GM23248 (cell line): ENCODE measurements at regions not wholly inside any gene's neighbourhood (a gene's known extent, or its start where the extent isn't known, plus 50 kb on each side); places are given as distances from the start of the nearest gene placed in this dataset.

ENCODE experiments used
- DNase-seq: peaks from one replicate; pipeline ENCODE4 v3.0.0-alpha.2; 2015
- H2AFZ ChIP-seq: fragments of 200-600 bp; sonication (generic); 2 replicates; pipeline ENCODE4 v1.6.1; 2016; ENCODE audit warnings: antibody characterized with exemption
- H3F3A ChIP-seq: fragments of 200-600 bp; sonication (generic); 2 replicates; pipeline ENCODE4 v1.6.1; 2016; ENCODE audit warnings: mild to moderate bottlenecking, antibody characterized with exemption, mixed run types; ENCODE audit not compliant: insufficient read depth
- H3K27ac ChIP-seq: fragments of 200-600 bp; sonication (generic); 2 replicates; pipeline ENCODE4 v1.5.1; 2016; ENCODE audit warnings: mild to moderate bottlenecking
- H3K27me3 ChIP-seq: fragments of 200-600 bp; sonication (generic); replicated peaks from 2 replicates; pipeline ENCODE4 v1.6.1; 2016; ENCODE audit warnings: mild to moderate bottlenecking; ENCODE audit not compliant: insufficient read depth
- H3K36me3 ChIP-seq: fragments of 200-600 bp; sonication (generic); 2 replicates; pipeline ENCODE4 v1.6.1; 2016; ENCODE audit warnings: low read depth, mild to moderate bottlenecking
- H3K4me1 ChIP-seq: fragments of 200-600 bp; sonication (generic); 2 replicates; pipeline ENCODE4 v1.6.1; 2016; ENCODE audit warnings: mild to moderate bottlenecking; ENCODE audit not compliant: insufficient read depth
- H3K4me2 ChIP-seq: fragments of 200-600 bp; sonication (generic); one replicate; pipeline ENCODE4 v1.6.1; 2016; ENCODE audit warnings: mild to moderate bottlenecking; ENCODE audit not compliant: unreplicated experiment
- H3K4me3 ChIP-seq: fragments of 200-600 bp; sonication (generic); 2 replicates; pipeline ENCODE4 v1.5.1; 2016; ENCODE audit warnings: mild to moderate bottlenecking
- H3K79me2 ChIP-seq: fragments of 200-600 bp; sonication (generic); 2 replicates; pipeline ENCODE4 v1.6.1; 2016; ENCODE audit warnings: mild to moderate bottlenecking; ENCODE audit not compliant: insufficient read depth
- H3K9ac ChIP-seq: fragments of 200-600 bp; sonication (generic); 2 replicates; pipeline ENCODE4 v1.6.1; 2016; ENCODE audit warnings: mild to moderate bottlenecking
- H3K9me2 ChIP-seq: fragments of 200-600 bp; sonication (generic); 2 replicates; pipeline ENCODE4 v1.6.1; 2016; ENCODE audit warnings: mixed run types, mild to moderate bottlenecking, moderate library complexity; ENCODE audit not compliant: insufficient read depth
- H3K9me3 ChIP-seq: fragments of 200-600 bp; sonication (generic); one replicate; pipeline ENCODE4 v1.6.1; 2017; ENCODE audit warnings: low read depth
- H4K20me1 ChIP-seq: fragments of 200-600 bp; sonication (generic); 2 replicates; pipeline ENCODE4 v1.6.0; 2016; ENCODE audit not compliant: insufficient read depth
- EZH2 ChIP-seq: fragments of 200-600 bp; sonication (generic); IDR thresholded peaks from 2 replicates; pipeline ENCODE4 v1.6.1; 2018; ENCODE audit warnings: antibody characterized with exemption, mild to moderate bottlenecking; ENCODE audit not compliant: insufficient read depth, poor library complexity, severe bottlenecking
- EZH2phosphoT487 ChIP-seq: fragments of 200-600 bp; sonication (generic); IDR thresholded peaks from 2 replicates; pipeline ENCODE4 v1.6.1; 2018; ENCODE audit warnings: antibody characterized with exemption, moderate library complexity, mild to moderate bottlenecking, low read depth; ENCODE audit not compliant: insufficient read depth
- WGBS, 2 experiments: methylation state at CpG; one replicate each; pipeline ENCODE4 v1.1.6; 2015 to 2017; ENCODE audit warnings: low lambda C conversion rate in 2 of 2, low coverage in 1 of 2; ENCODE audit errors: missing lambda C conversion rate in 2 of 2; 5-methylcytosine and 5-hydroxymethylcytosine counted together
- in situ Hi-C: fragments of 300-500 bp; cut with MboI; formaldehyde crosslinking; loops from 2 replicates; pipeline ENCODE4 v1.15.0; 2020

DNA sequence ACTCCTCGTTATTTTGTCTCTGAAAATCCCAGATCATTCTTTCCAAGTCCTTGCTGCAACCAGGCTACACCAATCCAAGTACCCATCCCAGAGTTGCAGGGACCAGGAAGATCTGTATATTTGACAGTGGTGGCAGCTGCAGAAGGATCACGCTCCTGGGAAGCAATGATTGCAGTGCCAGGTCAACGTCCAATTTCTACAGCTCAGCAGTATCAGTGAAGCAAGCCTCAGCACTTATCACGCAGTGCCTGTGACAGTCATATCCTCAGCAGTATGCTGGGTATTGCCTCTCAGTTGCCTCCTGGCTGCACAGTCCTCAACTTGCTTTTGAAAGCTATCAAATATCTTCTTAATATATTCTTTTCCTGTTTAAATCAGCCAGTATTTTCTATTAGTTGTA is 66.7 kb downstream of the BARHL2 start:
- TF ChIP-seq EZH2 = no peak
- no peak for TF ChIP-seq EZH2phosphoT487
- in situ Hi-C loops = no loop called here

GRCh38 chr1:90640325-90640724 is 76.8 kb downstream of the BARHL2 start:
- no peaks in the 10 kb centered on the region for H3K9me3 ChIP-seq
- H3K4me1 ChIP-seq = no peaks in the 10 kb centered on the region
- no peaks in the 10 kb centered on the region for H3K79me2 ChIP-seq
- no peaks in the 10 kb centered on the region for H4K20me1 ChIP-seq
- H3K9ac ChIP-seq = no peak overlapping the region
- TF ChIP-seq EZH2phosphoT487 (no peak), EZH2 (no peak)
- H3K27ac ChIP-seq = no peak overlapping the region
- no peak overlapping the region for H2AFZ ChIP-seq
- H3K36me3 ChIP-seq = no peaks in the 10 kb centered on the region
- 26 to 29% methylated on average over 4 of the region's 4 CpGs for WGBS, 2 experiments
- no peaks in the 10 kb centered on the region for H3K27me3 ChIP-seq
- no peaks in the 10 kb centered on the region for H3K9me2 ChIP-seq
- DNase-seq = no peak
- H3K4me3 ChIP-seq = no peak overlapping the region
- no peaks in the 10 kb centered on the region for H3F3A ChIP-seq
- in situ Hi-C loops = no loop called here
- no peak overlapping the region for H3K4me2 ChIP-seq

More for the DNA sequence above, 66.7 kb downstream of the BARHL2 start:
- H3K4me2 ChIP-seq = no peak overlapping the region
- no peak overlapping the region for H3K27ac ChIP-seq
- H3K9me2 ChIP-seq = no peaks in the 10 kb centered on the region
- no peaks in the 10 kb centered on the region for H3K9me3 ChIP-seq
- DNase-seq = no peak
- H3K9ac ChIP-seq = no peak overlapping the region
- H3F3A ChIP-seq = no peaks in the 10 kb centered on the region
- H2AFZ ChIP-seq = no peak overlapping the region
- 9% methylated on average over 4 of the region's 4 CpGs for WGBS, 2 experiments
- no peaks in the 10 kb centered on the region for H3K4me1 ChIP-seq
- H3K27me3 ChIP-seq = no peaks in the 10 kb centered on the region
- H3K79me2 ChIP-seq = no peaks in the 10 kb centered on the region
- no peaks in the 10 kb centered on the region for H3K36me3 ChIP-seq
- no peaks in the 10 kb centered on the region for H4K20me1 ChIP-seq
- no peak overlapping the region for H3K4me3 ChIP-seq

- Histone ChIP-seq H3K4me3 (no peak overlapping the region), H3K9me3 (no peaks in the 10 kb centered on the region), H3K9me2 (no peaks in the 10 kb centered on the region), H4K20me1 (no peaks in the 10 kb centered on the region), H3K79me2 (no peaks in the 10 kb centered on the region), H3K27me3 (no peaks in the 10 kb centered on the region), H3K27ac (no peak overlapping the region), H3K9ac (no peak overlapping the region), H3K4me1 (no peaks in the 10 kb centered on the region), H3K4me2 (no peak overlapping the region), H3F3A (no peaks in the 10 kb centered on the region), H3K36me3 (no peaks in the 10 kb centered on the region), H2AFZ (no peak overlapping the region)
- no peak for TF ChIP-seq EZH2
- TF ChIP-seq EZH2phosphoT487 = no peak
- in situ Hi-C loops = no loop called here
- no peak for DNase-seq
- 22 to 32% methylated on average over 5 of the region's 5 CpGs for WGBS, 2 experiments
Measured at GRCh38 chr1:90622666-90623065, 94.4 kb downstream of the BARHL2 start.

- in situ Hi-C loops = no loop called here
- no peak overlapping the region for H2AFZ ChIP-seq
- no peaks in the 10 kb centered on the region for H3F3A ChIP-seq
- no peak for TF ChIP-seq EZH2
- no peak for TF ChIP-seq EZH2phosphoT487
- no peak overlapping the region for H3K4me2 ChIP-seq
- H3K4me1 ChIP-seq = no peaks in the 10 kb centered on the region
- no peaks in the 10 kb centered on the region for H3K9me2 ChIP-seq
- H3K36me3 ChIP-seq = no peaks in the 10 kb centered on the region
- no peaks in the 10 kb centered on the region for H3K79me2 ChIP-seq
- no peak overlapping the region for H3K9ac ChIP-seq
- 39 to 40% methylated on average over 3 of the region's 3 CpGs for WGBS, 2 experiments
- no peak overlapping the region for H3K27ac ChIP-seq
- H3K27me3 ChIP-seq = no peaks in the 10 kb centered on the region
- H3K9me3 ChIP-seq = no peaks in the 10 kb centered on the region
- H3K4me3 ChIP-seq = no peak overlapping the region
- no peaks in the 10 kb centered on the region for H4K20me1 ChIP-seq
- DNase-seq = no peak
Measured at GRCh38 chr1:90621986-90622385, 95.1 kb downstream of the BARHL2 start.

DNA sequence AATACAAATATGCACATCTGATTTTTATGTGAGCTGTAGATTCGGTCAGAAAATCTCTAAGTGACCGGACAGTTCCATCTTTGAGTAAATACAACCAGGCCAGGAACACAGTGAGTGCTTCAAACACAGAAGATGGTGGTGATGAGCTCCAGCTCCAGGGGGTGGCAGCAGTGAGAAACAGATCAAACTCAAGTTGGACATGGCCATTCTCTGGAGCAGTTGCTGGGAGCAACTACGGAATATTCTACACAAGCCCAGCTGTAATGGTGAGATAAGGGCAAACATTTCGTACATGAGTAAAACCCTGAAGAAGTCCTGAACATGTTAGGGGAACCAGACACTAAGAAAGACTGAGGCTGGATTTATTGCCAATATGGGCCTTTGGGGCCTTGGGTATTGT is 100.7 kb downstream of the BARHL2 start:
- Histone ChIP-seq H4K20me1 (no peaks in the 10 kb centered on the region), H3K4me2 (no peak overlapping the region), H2AFZ (no peak overlapping the region), H3K27ac (no peak overlapping the region), H3K79me2 (no peaks in the 10 kb centered on the region), H3K9ac (no peak overlapping the region), H3K9me2 (no peaks in the 10 kb centered on the region), H3K27me3 (no peaks in the 10 kb centered on the region), H3K36me3 (no peaks in the 10 kb centered on the region), H3F3A (no peaks in the 10 kb centered on the region), H3K4me1 (no peaks in the 10 kb centered on the region), H3K4me3 (no peak overlapping the region), H3K9me3 (no peaks in the 10 kb centered on the region)
- TF ChIP-seq EZH2 = no peak
- in situ Hi-C loops = no loop called here
- peak; percentile 15 for DNase-seq
- WGBS, 2 experiments = 25 to 29% methylated on average over 4 of the region's 4 CpGs
